Loucy (cell line): ENCODE measurements at regions not wholly inside any gene's neighbourhood (a gene's known extent, or its start where the extent isn't known, plus 50 kb on each side); places are given as distances from the start of the nearest gene placed in this dataset.

Experiments used
- H2AFZ ChIP-seq: fragments of 200-600 bp; sonication (generic); 2 replicates; pipeline ENCODE4 v1.6.0; 2016; ENCODE audit warnings: antibody characterized with exemption, mild to moderate bottlenecking, low read length, moderate library complexity
- H3F3A ChIP-seq: fragments of 200-600 bp; 2 replicates; pipeline ENCODE4 v1.6.0; 2016; ENCODE audit warnings: antibody characterized with exemption, low read depth, mild to moderate bottlenecking
- H3K27me3 ChIP-seq: fragments of 200-600 bp; sonication (generic); 2 replicates; pipeline ENCODE4 v1.6.1; 2014; ENCODE audit warnings: low read length, mild to moderate bottlenecking; ENCODE audit not compliant: insufficient read depth, poor library complexity, severe bottlenecking
- H3K36me3 ChIP-seq: fragments of 200-600 bp; sonication (generic); 2 replicates; pipeline ENCODE4 v1.6.1; 2016; ENCODE audit warnings: low read length; ENCODE audit not compliant: insufficient read depth
- H3K4me1 ChIP-seq: fragments of 200-600 bp; sonication (generic); 2 replicates; pipeline ENCODE4 v1.5.1; 2014; ENCODE audit warnings: low read length, mild to moderate bottlenecking; ENCODE audit not compliant: insufficient read depth, poor library complexity, severe bottlenecking
- H3K4me2 ChIP-seq: fragments of 200-600 bp; sonication (generic); 2 replicates; pipeline ENCODE4 v1.6.0; 2014; ENCODE audit warnings: antibody characterized with exemption, low read length, low read depth, mild to moderate bottlenecking; ENCODE audit not compliant: poor library complexity, severe bottlenecking
- H3K4me3 ChIP-seq: fragments of 200-600 bp; sonication (generic); 2 replicates; pipeline ENCODE4 v1.5.1; 2014; ENCODE audit warnings: low read length, mild to moderate bottlenecking, mixed read lengths; ENCODE audit not compliant: poor library complexity, severe bottlenecking
- H3K79me2 ChIP-seq: fragments of 200-600 bp; sonication (generic); 2 replicates; pipeline ENCODE4 v1.6.1; 2014; ENCODE audit warnings: low read length; ENCODE audit not compliant: insufficient read depth
- H3K9ac ChIP-seq: fragments of 200-600 bp; sonication (generic); 2 replicates; pipeline ENCODE4 v1.6.0; 2014; ENCODE audit warnings: mild to moderate bottlenecking, low read depth, low read length, moderate library complexity; ENCODE audit not compliant: poor library complexity, severe bottlenecking
- H3K9me2 ChIP-seq: fragments of 200-600 bp; sonication (generic); replicated peaks from 2 replicates; pipeline ENCODE4 v1.6.1; 2016; ENCODE audit warnings: low read depth, low read length, mixed read lengths
- H3K9me3 ChIP-seq: fragments of 200-600 bp; sonication (generic); 2 replicates; pipeline ENCODE4 v1.6.1; 2014; ENCODE audit warnings: mild to moderate bottlenecking, antibody characterized with exemption, low read length, low read depth; ENCODE audit not compliant: insufficient read depth
- H4K20me1 ChIP-seq: fragments of 200-600 bp; sonication (generic); 2 replicates; pipeline ENCODE4 v1.6.0; 2014; ENCODE audit warnings: antibody characterized with exemption, low read length, mild to moderate bottlenecking; ENCODE audit not compliant: insufficient read depth, poor library complexity, severe bottlenecking
- EZH2phosphoT487 ChIP-seq: fragments of 200-600 bp; IDR thresholded peaks from 2 replicates; pipeline ENCODE4 v1.6.1; 2018; ENCODE audit warnings: antibody characterized with exemption, mild to moderate bottlenecking, moderate library complexity, borderline replicate concordance
- TF ChIP-seq, protein P1 (sequence below): fragments of 200-600 bp; sonication (generic); conservative IDR thresholded peaks from 2 replicates; pipeline ENCODE4 v1.5.1; 2014; ENCODE audit warnings: mild to moderate bottlenecking, antibody characterized with exemption, low read length

DNA sequence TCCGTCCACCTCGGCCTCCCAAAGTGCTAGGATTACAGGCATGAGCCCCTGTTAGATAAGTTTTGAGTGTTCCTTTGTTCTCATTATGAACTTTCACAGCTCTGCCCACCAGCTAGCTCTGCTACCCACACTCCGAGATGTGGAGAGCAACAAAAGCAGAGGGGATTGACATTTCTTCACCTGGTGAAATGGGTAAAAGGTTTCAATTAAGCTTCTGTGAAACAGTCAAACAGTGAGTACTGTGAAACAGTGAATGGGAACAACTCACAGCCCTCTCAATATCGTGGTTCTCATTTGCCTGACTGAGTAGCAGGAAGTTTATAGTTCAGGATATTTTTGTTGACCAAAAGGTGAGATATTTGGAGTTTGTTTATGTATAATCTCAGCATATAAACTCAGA lies 412.8 kb downstream of the CD83 start:
- H3K36me3 ChIP-seq = no peaks in the 10 kb centered on the region
- no peaks in the 10 kb centered on the region for H4K20me1 ChIP-seq
- TF ChIP-seq EZH2phosphoT487 = no peak
- TF ChIP-seq, protein P1, sequence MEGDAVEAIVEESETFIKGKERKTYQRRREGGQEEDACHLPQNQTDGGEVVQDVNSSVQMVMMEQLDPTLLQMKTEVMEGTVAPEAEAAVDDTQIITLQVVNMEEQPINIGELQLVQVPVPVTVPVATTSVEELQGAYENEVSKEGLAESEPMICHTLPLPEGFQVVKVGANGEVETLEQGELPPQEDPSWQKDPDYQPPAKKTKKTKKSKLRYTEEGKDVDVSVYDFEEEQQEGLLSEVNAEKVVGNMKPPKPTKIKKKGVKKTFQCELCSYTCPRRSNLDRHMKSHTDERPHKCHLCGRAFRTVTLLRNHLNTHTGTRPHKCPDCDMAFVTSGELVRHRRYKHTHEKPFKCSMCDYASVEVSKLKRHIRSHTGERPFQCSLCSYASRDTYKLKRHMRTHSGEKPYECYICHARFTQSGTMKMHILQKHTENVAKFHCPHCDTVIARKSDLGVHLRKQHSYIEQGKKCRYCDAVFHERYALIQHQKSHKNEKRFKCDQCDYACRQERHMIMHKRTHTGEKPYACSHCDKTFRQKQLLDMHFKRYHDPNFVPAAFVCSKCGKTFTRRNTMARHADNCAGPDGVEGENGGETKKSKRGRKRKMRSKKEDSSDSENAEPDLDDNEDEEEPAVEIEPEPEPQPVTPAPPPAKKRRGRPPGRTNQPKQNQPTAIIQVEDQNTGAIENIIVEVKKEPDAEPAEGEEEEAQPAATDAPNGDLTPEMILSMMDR = no peak

DNA sequence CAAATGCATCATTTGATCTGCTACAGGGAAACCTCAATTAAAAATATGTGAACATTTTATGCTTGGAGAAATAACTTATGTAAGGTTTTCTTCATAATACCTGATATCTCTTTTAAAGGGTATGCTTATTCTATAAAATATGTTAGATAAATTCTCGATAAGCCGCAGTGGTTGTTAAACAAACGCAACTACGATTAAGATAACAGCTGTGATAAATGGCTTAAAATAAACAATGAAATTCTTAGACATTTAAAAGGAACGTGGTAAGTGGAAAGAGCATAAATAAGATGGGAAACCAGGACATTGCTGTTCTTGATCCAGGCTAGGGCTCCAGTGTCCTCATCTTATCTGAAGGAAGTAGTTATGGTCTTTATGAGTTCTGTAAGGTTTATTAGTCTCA lies 415.9 kb downstream of the CD83 start:
- Histone ChIP-seq H3K4me1 (peaks cover 17% of the 10 kb centered on the region), H3K79me2 (no peaks in the 10 kb centered on the region), H2AFZ (no peak overlapping the region), H3K36me3 (no peaks in the 10 kb centered on the region), H4K20me1 (no peaks in the 10 kb centered on the region), H3K9me2 (no peaks in the 10 kb centered on the region), H3K9ac (no peak overlapping the region), H3K4me2 (peak overlapping the region; percentile 5), H3F3A (no peaks in the 10 kb centered on the region), H3K9me3 (no peaks in the 10 kb centered on the region), H3K27me3 (no peaks in the 10 kb centered on the region), H3K4me3 (no peak overlapping the region)
- TF ChIP-seq, protein P1 = no peak
- no peak for TF ChIP-seq EZH2phosphoT487

More for the DNA sequence above, 412.8 kb downstream of the CD83 start:
- Histone ChIP-seq H3F3A (no peaks in the 10 kb centered on the region), H3K9me3 (peaks cover 5% of the 10 kb centered on the region; the same call in 1 of the 2 replicates), H3K4me2 (no peak overlapping the region), H3K9me2 (no peaks in the 10 kb centered on the region), H3K79me2 (no peaks in the 10 kb centered on the region), H2AFZ (peak overlapping the region; percentile 7; the same call in 1 of the 2 replicates), H3K4me3 (no peak overlapping the region), H3K9ac (no peak overlapping the region), H3K27me3 (no peaks in the 10 kb centered on the region), H3K4me1 (peaks cover 24% of the 10 kb centered on the region)

DNA sequence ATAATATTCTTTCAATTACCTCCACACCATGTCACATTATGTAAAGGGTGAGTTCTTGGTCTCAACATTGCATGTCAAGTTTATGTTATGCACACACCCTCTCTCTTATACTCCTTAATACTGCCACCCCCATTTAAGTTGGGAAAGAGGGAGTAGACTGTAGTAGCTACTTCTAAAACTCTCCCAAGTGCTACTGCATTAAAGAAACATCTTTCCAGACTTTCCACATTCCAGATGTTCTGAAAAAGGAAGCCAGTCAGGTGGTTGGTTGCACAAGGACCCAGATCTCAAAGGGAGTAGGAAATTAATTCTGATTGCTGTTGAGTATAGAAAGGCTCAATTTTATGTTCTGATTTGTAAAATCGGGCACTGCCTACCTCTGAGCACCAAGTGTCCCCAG lies 419.5 kb downstream of the CD83 start:
- TF ChIP-seq EZH2phosphoT487 = no peak
- TF ChIP-seq, protein P1 = no peak
- Histone ChIP-seq H4K20me1 (no peaks in the 10 kb centered on the region), H3K9me3 (no peaks in the 10 kb centered on the region), H2AFZ (no peak overlapping the region), H3K4me2 (no peak overlapping the region), H3K9ac (no peak overlapping the region), H3K79me2 (no peaks in the 10 kb centered on the region), H3K9me2 (no peaks in the 10 kb centered on the region), H3K36me3 (no peaks in the 10 kb centered on the region), H3F3A (no peaks in the 10 kb centered on the region), H3K4me1 (peaks cover 27% of the 10 kb centered on the region), H3K4me3 (no peak overlapping the region), H3K27me3 (no peaks in the 10 kb centered on the region)
